ENCODE measurements at regions not wholly inside any gene's neighbourhood (a gene's known extent, or its start where the extent isn't known, plus 50 kb on each side); places are given as distances from the start of the nearest gene placed in this dataset.

DNA sequence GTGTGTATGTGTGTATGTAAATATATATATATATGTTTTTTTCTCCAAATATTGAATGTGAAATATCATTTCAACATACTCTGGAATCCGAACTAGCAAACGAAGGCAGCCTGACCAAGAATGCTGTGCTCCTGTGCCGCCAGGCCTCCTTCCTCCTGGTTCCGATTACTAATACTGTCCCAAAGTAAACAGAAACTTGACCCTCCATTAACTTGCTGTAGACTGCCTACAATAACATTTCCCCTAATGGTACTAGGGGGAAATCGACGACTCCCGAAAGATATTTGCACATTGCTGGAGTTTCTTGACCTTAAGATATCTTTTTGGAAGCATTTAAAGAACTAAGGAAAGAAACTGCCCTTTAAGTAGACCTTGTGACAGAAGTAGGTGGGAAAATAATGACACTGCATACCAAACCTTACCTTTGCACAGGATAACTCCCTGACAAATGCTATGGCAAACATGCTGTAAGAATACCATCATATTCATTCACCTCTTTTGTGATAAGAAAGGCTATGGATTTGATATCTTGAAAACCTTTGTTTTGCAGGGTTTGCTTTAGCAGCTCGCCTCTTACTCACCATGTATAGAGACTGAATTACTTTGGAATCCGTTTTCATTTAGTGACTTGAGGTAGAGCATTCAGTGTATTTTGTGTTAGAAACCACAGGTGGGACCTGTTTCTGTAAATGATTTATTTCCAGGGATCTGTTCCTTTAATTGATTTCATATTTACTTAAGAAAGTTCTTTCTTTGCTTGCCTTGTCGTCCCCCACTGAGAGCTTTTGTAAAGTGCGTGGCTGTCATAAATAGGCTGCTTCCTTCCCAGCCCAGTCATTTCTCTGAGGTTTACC is 80.1 kb downstream of the KLF5 start:
- TF ChIP-seq, protein P1, sequence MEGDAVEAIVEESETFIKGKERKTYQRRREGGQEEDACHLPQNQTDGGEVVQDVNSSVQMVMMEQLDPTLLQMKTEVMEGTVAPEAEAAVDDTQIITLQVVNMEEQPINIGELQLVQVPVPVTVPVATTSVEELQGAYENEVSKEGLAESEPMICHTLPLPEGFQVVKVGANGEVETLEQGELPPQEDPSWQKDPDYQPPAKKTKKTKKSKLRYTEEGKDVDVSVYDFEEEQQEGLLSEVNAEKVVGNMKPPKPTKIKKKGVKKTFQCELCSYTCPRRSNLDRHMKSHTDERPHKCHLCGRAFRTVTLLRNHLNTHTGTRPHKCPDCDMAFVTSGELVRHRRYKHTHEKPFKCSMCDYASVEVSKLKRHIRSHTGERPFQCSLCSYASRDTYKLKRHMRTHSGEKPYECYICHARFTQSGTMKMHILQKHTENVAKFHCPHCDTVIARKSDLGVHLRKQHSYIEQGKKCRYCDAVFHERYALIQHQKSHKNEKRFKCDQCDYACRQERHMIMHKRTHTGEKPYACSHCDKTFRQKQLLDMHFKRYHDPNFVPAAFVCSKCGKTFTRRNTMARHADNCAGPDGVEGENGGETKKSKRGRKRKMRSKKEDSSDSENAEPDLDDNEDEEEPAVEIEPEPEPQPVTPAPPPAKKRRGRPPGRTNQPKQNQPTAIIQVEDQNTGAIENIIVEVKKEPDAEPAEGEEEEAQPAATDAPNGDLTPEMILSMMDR (IDR thresholded peaks at IDR 0.05; ENCODE audit: low read depth, low read length), result no peak
- H3K9me3 ChIP-seq (ENCODE audit: low read depth), result no peaks in the 10 kb centered on the region
- H3K4me1 ChIP-seq (ENCODE audit: low read depth), result peaks cover 15% of the 10 kb centered on the region
- H3K27ac ChIP-seq, result no peak overlapping the region
- no peaks in the 10 kb centered on the region for H3K27me3 ChIP-seq
- no peaks in the 10 kb centered on the region for H3K36me3 ChIP-seq
- no peak overlapping the region for H3K4me3 ChIP-seq
- DNase-seq (ENCODE audit: low read depth in 1 of 2, low spot score in 1 of 2), result no peak

DNA sequence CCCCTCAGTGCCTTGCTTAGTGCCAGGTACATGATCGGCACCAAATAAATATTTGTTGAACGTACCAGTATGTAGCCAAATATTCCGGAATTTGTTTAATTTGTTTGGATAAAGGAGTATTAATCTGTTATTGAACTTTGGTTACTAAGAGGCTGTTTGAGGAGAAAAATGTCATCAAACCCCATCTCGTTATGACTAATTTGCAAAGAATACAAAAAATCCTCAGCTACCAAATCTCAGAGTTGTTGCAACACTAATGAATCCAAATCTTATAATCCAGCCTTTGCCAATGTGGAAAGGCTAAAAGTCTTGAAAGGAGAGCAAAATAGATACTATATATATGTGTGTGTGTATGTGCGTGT is 79.5 kb downstream of the KLF5 start:
- no peak overlapping the region for H3K27ac ChIP-seq
- TF ChIP-seq, protein P1 (IDR thresholded peaks at IDR 0.05; ENCODE audit: low read depth, low read length), result no peak
- H3K9me3 ChIP-seq (ENCODE audit: low read depth), result no peaks in the 10 kb centered on the region
- peak in 1 of 2 donors; percentile 47 for DNase-seq (ENCODE audit: low read depth in 1 of 2, low spot score in 1 of 2)
- no peaks in the 10 kb centered on the region for H3K36me3 ChIP-seq
- no peak overlapping the region for H3K4me3 ChIP-seq
- H3K27me3 ChIP-seq, result no peaks in the 10 kb centered on the region
- peaks cover 15% of the 10 kb centered on the region for H3K4me1 ChIP-seq (ENCODE audit: low read depth)

DNA sequence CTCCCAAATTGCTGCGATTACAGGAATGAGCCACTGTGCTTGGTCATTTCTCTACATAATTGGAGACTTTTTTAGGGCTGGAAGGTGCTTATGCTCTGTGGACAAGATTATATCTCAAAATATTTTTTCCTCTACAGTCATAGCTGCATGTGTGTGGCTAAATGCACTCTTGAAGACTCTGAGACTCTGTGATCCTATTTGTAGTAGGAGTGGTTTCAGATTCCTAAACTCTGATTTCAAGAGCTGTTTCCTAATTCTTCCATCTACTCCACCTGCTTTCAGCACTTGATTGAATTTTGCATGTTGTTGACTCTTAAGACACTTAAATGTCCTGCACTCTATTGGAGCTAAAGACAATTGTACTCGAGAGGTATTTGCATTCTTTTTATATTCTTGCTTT is 78.0 kb downstream of the KLF5 start:
- H3K4me3 ChIP-seq, result no peak overlapping the region
- no peaks in the 10 kb centered on the region for H3K27me3 ChIP-seq
- no peaks in the 10 kb centered on the region for H3K9me3 ChIP-seq (ENCODE audit: low read depth)
- peak in 1 of 2 donors; percentile 8 for DNase-seq (ENCODE audit: low read depth in 1 of 2, low spot score in 1 of 2)
- TF ChIP-seq, protein P1 (IDR thresholded peaks at IDR 0.05; ENCODE audit: low read depth, low read length), result no peak
- H3K36me3 ChIP-seq, result no peaks in the 10 kb centered on the region
- H3K4me1 ChIP-seq (ENCODE audit: low read depth), result peaks cover 9% of the 10 kb centered on the region
- no peak overlapping the region for H3K27ac ChIP-seq

DNA sequence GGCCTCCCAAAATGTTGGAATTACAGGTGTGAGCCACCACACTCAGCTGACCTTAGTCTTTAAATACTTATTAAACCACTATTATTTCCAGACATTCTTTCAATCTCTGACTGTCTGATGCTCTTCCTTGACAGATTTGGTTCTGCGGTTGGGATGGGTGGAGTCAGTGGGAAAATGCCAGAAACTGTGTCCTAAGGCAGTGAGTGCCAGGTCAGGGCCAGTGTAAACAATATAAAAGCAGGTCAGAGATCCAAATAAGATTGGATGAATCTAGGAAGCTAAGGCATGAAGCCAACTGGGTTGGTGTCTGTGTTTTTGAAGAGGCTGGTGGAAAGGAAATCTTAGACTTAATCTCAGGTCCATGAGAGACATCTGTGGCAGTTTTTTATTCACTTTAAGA is 74.7 kb downstream of the KLF5 start:
- H3K4me1 ChIP-seq (ENCODE audit: low read depth), result peaks cover 4% of the 10 kb centered on the region
- H3K27ac ChIP-seq, result no peak overlapping the region
- TF ChIP-seq, protein P1 (IDR thresholded peaks at IDR 0.05; ENCODE audit: low read depth, low read length), result no peak
- DNase-seq (ENCODE audit: low read depth in 1 of 2, low spot score in 1 of 2), result no peak
- H3K27me3 ChIP-seq, result no peaks in the 10 kb centered on the region
- no peaks in the 10 kb centered on the region for H3K9me3 ChIP-seq (ENCODE audit: low read depth)
- H3K36me3 ChIP-seq, result no peaks in the 10 kb centered on the region
- H3K4me3 ChIP-seq, result no peak overlapping the region

DNA sequence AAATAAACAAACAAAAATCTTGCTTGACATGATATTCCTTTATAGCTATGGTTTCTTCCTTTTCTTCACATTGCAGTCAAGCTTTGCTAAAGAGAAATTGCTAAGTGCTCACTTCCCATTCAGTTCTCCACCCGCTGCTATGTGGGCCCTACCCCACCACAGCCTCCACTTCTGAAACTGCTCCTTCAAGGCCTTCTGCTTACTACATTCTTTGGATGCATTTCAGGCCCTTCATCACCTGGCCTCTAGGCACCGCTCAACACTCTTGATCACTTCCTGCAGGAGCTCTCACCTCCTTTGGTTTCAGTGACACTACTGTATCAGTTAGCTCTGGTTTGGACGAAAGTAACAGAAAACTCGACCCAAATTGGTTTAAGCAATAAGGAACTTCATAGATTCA is 72.4 kb downstream of the KLF5 start:
- Histone ChIP-seq H3K9me3 (ENCODE audit: low read depth) (no peaks in the 10 kb centered on the region), H3K4me3 (no peak overlapping the region), H3K27ac (no peak overlapping the region), H3K36me3 (no peaks in the 10 kb centered on the region), H3K4me1 (ENCODE audit: low read depth) (no peaks in the 10 kb centered on the region), H3K27me3 (no peaks in the 10 kb centered on the region)
- TF ChIP-seq, protein P1 (IDR thresholded peaks at IDR 0.05; ENCODE audit: low read depth, low read length), result no peak
- DNase-seq (ENCODE audit: low read depth in 1 of 2, low spot score in 1 of 2), result no peak

All from cardiac muscle cell (in vitro differentiated cells and primary cell).